ENCODE measurements at regions not wholly inside any gene's neighbourhood (a gene's known extent, or its start where the extent isn't known, plus 50 kb on each side); places are given as distances from the start of the nearest gene placed in this dataset.

DNA sequence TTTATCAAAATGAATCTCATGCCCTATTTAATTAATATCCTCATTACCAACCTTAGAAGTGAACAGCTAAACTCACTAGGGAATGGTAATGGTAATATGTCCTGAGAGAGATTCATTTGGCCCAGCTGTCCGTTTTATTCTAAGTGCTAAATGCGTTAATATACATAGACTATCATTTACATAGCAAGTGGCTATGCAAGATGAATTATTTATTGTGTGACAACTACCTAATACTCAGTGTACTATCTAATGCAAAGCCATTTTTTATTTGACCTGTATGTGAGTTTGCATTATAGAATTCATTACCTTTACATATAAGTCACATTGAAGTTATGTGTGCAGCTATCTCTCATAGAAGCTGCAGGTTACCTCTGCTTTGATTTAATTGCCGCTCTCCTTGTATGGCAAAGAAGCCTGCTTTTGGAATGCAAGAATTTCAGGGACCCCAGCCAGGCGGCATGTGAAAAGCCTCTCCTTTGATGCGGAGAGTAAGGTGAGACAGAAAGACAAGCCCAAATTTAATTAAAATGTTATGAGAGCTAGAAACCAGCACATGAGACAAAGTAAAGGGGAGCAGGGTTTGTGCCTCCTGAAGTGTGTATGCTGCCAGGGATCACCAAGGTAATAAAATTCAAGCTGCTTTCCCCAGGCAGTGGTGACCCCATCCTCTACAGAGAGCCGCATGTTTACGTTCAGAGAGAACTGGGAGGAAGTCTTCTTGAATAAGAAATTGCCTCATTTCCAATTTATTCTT lies 693.0 kb upstream of the MAP3K7 start:
- 100% methylated on average over 5 of the region's 7 CpGs for WGBS (ENCODE audit: insufficient coverage)
- H3K4me3 ChIP-seq (ENCODE audit: control insufficient read depth in 1 of 7, extremely low read depth in 1 of 7, insufficient read depth in 4 of 7, low read depth in 2 of 7, low read length in 6 of 7), result no peak overlapping the region
- H3K9me3 ChIP-seq (ENCODE audit: control extremely low read depth in 1 of 5, control insufficient read depth in 4 of 5, insufficient read depth in 2 of 5, low read depth in 1 of 5, low read length in 4 of 5), result no peaks in the 10 kb centered on the region
- no peaks in the 10 kb centered on the region for H3K4me1 ChIP-seq (ENCODE audit: control extremely low read depth in 1 of 4, control insufficient read depth in 4 of 4, insufficient read depth in 4 of 4, low read length in 3 of 4)
- no peak overlapping the region for H3K27ac ChIP-seq (ENCODE audit: insufficient read depth in 1 of 2, low read depth in 1 of 2, low read length in 2 of 2, poor library complexity in 1 of 2, severe bottlenecking in 2 of 2)
- CTCF ChIA-PET, result no interaction called here
- no peak for DNase-seq
- H3K36me3 ChIP-seq (ENCODE audit: control insufficient read depth in 4 of 4, insufficient read depth in 4 of 4, low read length in 3 of 4), result no peaks in the 10 kb centered on the region
- no peaks in the 10 kb centered on the region for H3K27me3 ChIP-seq (replicated peaks in 2 of 5; ENCODE audit: control insufficient read depth in 4 of 5, insufficient read depth in 5 of 5, low read length in 4 of 5)
- POLR2A ChIA-PET, result no interaction called here

DNA sequence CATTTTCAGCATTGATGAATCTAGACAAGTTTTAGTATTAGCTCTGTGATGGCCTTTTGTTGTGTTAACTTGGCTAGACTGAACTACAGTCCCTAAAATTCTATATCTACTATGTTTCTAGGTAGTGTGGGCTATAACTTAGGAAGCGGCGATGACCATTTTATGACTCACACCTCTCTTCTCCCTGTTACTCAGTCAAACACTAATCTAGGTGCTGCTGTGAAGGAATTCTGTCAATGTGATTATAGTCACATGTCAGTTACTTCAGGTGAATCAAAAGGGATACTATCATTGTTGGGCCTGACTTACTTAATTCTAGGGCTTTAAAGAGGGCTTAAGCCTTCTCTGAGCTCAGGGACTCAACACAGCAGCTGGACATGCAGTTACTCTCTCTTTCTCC lies 691.5 kb upstream of the MAP3K7 start:
- POLR2A ChIA-PET, result no interaction called here
- Histone ChIP-seq H3K27ac (ENCODE audit: insufficient read depth in 1 of 2, low read depth in 1 of 2, low read length in 2 of 2, poor library complexity in 1 of 2, severe bottlenecking in 2 of 2) (no peak overlapping the region), H3K4me3 (ENCODE audit: control insufficient read depth in 1 of 7, extremely low read depth in 1 of 7, insufficient read depth in 4 of 7, low read depth in 2 of 7, low read length in 6 of 7) (no peak overlapping the region), H3K4me1 (ENCODE audit: control extremely low read depth in 1 of 4, control insufficient read depth in 4 of 4, insufficient read depth in 4 of 4, low read length in 3 of 4) (no peaks in the 10 kb centered on the region), H3K9me3 (ENCODE audit: control extremely low read depth in 1 of 5, control insufficient read depth in 4 of 5, insufficient read depth in 2 of 5, low read depth in 1 of 5, low read length in 4 of 5) (no peaks in the 10 kb centered on the region), H3K36me3 (ENCODE audit: control insufficient read depth in 4 of 4, insufficient read depth in 4 of 4, low read length in 3 of 4) (no peaks in the 10 kb centered on the region), H3K27me3 (replicated peaks in 2 of 5; ENCODE audit: control insufficient read depth in 4 of 5, insufficient read depth in 5 of 5, low read length in 4 of 5) (no peaks in the 10 kb centered on the region)
- no peak for DNase-seq
- CTCF ChIA-PET, result no interaction called here
- no CpG with 5 or more reads among the region's 2 CpGs for WGBS (ENCODE audit: insufficient coverage)

DNA sequence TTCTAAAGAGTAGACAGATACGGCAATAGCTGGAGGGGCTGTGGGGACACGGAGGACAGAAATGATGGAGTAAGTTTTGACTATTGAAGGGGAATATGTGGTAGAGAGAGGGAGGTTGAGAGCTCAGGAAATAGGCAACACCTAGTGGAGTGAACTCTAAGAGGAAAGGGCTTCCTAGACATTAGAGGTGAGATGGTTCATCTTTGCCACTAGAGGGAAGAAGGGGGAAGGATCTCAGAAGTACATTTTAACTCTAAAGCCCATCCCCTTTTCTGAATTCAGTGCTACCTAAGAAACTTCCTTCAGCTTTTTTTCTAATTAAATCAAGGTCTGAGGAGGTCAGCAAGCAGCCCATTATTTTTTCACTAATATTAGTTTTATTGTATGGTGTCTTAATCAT lies 689.4 kb upstream of the MAP3K7 start:
- 88% methylated on average over 2 of the region's 2 CpGs for WGBS (ENCODE audit: insufficient coverage)
- no peaks in the 10 kb centered on the region for H3K27me3 ChIP-seq (replicated peaks in 2 of 5; ENCODE audit: control insufficient read depth in 4 of 5, insufficient read depth in 5 of 5, low read length in 4 of 5)
- POLR2A ChIA-PET, result no interaction called here
- no peak overlapping the region for H3K27ac ChIP-seq (ENCODE audit: insufficient read depth in 1 of 2, low read depth in 1 of 2, low read length in 2 of 2, poor library complexity in 1 of 2, severe bottlenecking in 2 of 2)
- no peaks in the 10 kb centered on the region for H3K36me3 ChIP-seq (ENCODE audit: control insufficient read depth in 4 of 4, insufficient read depth in 4 of 4, low read length in 3 of 4)
- no peaks in the 10 kb centered on the region for H3K4me1 ChIP-seq (ENCODE audit: control extremely low read depth in 1 of 4, control insufficient read depth in 4 of 4, insufficient read depth in 4 of 4, low read length in 3 of 4)
- CTCF ChIA-PET, result no interaction called here
- H3K9me3 ChIP-seq (ENCODE audit: control extremely low read depth in 1 of 5, control insufficient read depth in 4 of 5, insufficient read depth in 2 of 5, low read depth in 1 of 5, low read length in 4 of 5), result peaks cover 0 to 4% (median 0%) of the 10 kb centered on the region in 5 experiments
- DNase-seq, result peak; percentile 1 to 44 (median 17)
- no peak overlapping the region for H3K4me3 ChIP-seq (ENCODE audit: control insufficient read depth in 1 of 7, extremely low read depth in 1 of 7, insufficient read depth in 4 of 7, low read depth in 2 of 7, low read length in 6 of 7)

GRCh38 chr6:91273729-91274128 lies 686.9 kb upstream of the MAP3K7 start:
- Histone ChIP-seq H3K9me3 (ENCODE audit: control extremely low read depth in 1 of 5, control insufficient read depth in 4 of 5, insufficient read depth in 2 of 5, low read depth in 1 of 5, low read length in 4 of 5) (peaks cover 0 to 13% (median 3%) of the 10 kb centered on the region in 5 experiments), H3K27ac (ENCODE audit: insufficient read depth in 1 of 2, low read depth in 1 of 2, low read length in 2 of 2, poor library complexity in 1 of 2, severe bottlenecking in 2 of 2) (no peak overlapping the region), H3K36me3 (ENCODE audit: control insufficient read depth in 4 of 4, insufficient read depth in 4 of 4, low read length in 3 of 4) (no peaks in the 10 kb centered on the region), H3K4me1 (ENCODE audit: control extremely low read depth in 1 of 4, control insufficient read depth in 4 of 4, insufficient read depth in 4 of 4, low read length in 3 of 4) (no peaks in the 10 kb centered on the region), H3K27me3 (replicated peaks in 2 of 5; ENCODE audit: control insufficient read depth in 4 of 5, insufficient read depth in 5 of 5, low read length in 4 of 5) (no peaks in the 10 kb centered on the region), H3K4me3 (ENCODE audit: control insufficient read depth in 1 of 7, extremely low read depth in 1 of 7, insufficient read depth in 4 of 7, low read depth in 2 of 7, low read length in 6 of 7) (no peak overlapping the region)
- no peak for DNase-seq
- CTCF ChIA-PET, result no interaction called here
- WGBS (ENCODE audit: insufficient coverage), result no CpG with 5 or more reads among the region's 5 CpGs
- POLR2A ChIA-PET, result no interaction called here

GRCh38 chr6:91271807-91272206 lies 684.9 kb upstream of the MAP3K7 start:
- H3K27me3 ChIP-seq (replicated peaks in 2 of 5; ENCODE audit: control insufficient read depth in 4 of 5, insufficient read depth in 5 of 5, low read length in 4 of 5), result no peaks in the 10 kb centered on the region
- no peaks in the 10 kb centered on the region for H3K4me1 ChIP-seq (ENCODE audit: control extremely low read depth in 1 of 4, control insufficient read depth in 4 of 4, insufficient read depth in 4 of 4, low read length in 3 of 4)
- H3K36me3 ChIP-seq (ENCODE audit: control insufficient read depth in 4 of 4, insufficient read depth in 4 of 4, low read length in 3 of 4), result no peaks in the 10 kb centered on the region
- H3K27ac ChIP-seq (ENCODE audit: insufficient read depth in 1 of 2, low read depth in 1 of 2, low read length in 2 of 2, poor library complexity in 1 of 2, severe bottlenecking in 2 of 2), result no peak overlapping the region
- H3K9me3 ChIP-seq (ENCODE audit: control extremely low read depth in 1 of 5, control insufficient read depth in 4 of 5, insufficient read depth in 2 of 5, low read depth in 1 of 5, low read length in 4 of 5), result peaks cover 0 to 13% (median 3%) of the 10 kb centered on the region in 5 experiments
- POLR2A ChIA-PET, result no interaction called here
- H3K4me3 ChIP-seq (ENCODE audit: control insufficient read depth in 1 of 7, extremely low read depth in 1 of 7, insufficient read depth in 4 of 7, low read depth in 2 of 7, low read length in 6 of 7), result no peak overlapping the region
- DNase-seq, result no peak
- 100% methylated on average over 1 of the region's 6 CpGs for WGBS (ENCODE audit: insufficient coverage)
- CTCF ChIA-PET, result no interaction called here

- no peak overlapping the region for H3K4me3 ChIP-seq (ENCODE audit: control insufficient read depth in 1 of 7, extremely low read depth in 1 of 7, insufficient read depth in 4 of 7, low read depth in 2 of 7, low read length in 6 of 7)
- DNase-seq, result no peak
- H3K4me1 ChIP-seq (ENCODE audit: control extremely low read depth in 1 of 4, control insufficient read depth in 4 of 4, insufficient read depth in 4 of 4, low read length in 3 of 4), result no peaks in the 10 kb centered on the region
- ChIA-PET POLR2A (no interaction called here), CTCF (no interaction called here)
- WGBS (ENCODE audit: insufficient coverage), result 80% methylated on average over 1 of the region's 2 CpGs
- no peaks in the 10 kb centered on the region for H3K27me3 ChIP-seq (replicated peaks in 2 of 5; ENCODE audit: control insufficient read depth in 4 of 5, insufficient read depth in 5 of 5, low read length in 4 of 5)
- no peak overlapping the region for H3K27ac ChIP-seq (ENCODE audit: insufficient read depth in 1 of 2, low read depth in 1 of 2, low read length in 2 of 2, poor library complexity in 1 of 2, severe bottlenecking in 2 of 2)
- H3K9me3 ChIP-seq (ENCODE audit: control extremely low read depth in 1 of 5, control insufficient read depth in 4 of 5, insufficient read depth in 2 of 5, low read depth in 1 of 5, low read length in 4 of 5), result peaks cover 0 to 13% (median 3%) of the 10 kb centered on the region in 5 experiments
- H3K36me3 ChIP-seq (ENCODE audit: control insufficient read depth in 4 of 4, insufficient read depth in 4 of 4, low read length in 3 of 4), result no peaks in the 10 kb centered on the region
These were observed 682.1 kb upstream of the MAP3K7 start for GRCh38 chr6:91268941-91269340.

GRCh38 chr6:91267246-91267645 lies 680.4 kb upstream of the MAP3K7 start:
- no peak for DNase-seq
- Histone ChIP-seq H3K9me3 (ENCODE audit: control extremely low read depth in 1 of 5, control insufficient read depth in 4 of 5, insufficient read depth in 2 of 5, low read depth in 1 of 5, low read length in 4 of 5) (peaks cover 0 to 13% (median 3%) of the 10 kb centered on the region in 5 experiments), H3K4me3 (ENCODE audit: control insufficient read depth in 1 of 7, extremely low read depth in 1 of 7, insufficient read depth in 4 of 7, low read depth in 2 of 7, low read length in 6 of 7) (no peak overlapping the region), H3K4me1 (ENCODE audit: control extremely low read depth in 1 of 4, control insufficient read depth in 4 of 4, insufficient read depth in 4 of 4, low read length in 3 of 4) (no peaks in the 10 kb centered on the region), H3K27me3 (replicated peaks in 2 of 5; ENCODE audit: control insufficient read depth in 4 of 5, insufficient read depth in 5 of 5, low read length in 4 of 5) (no peaks in the 10 kb centered on the region), H3K27ac (ENCODE audit: insufficient read depth in 1 of 2, low read depth in 1 of 2, low read length in 2 of 2, poor library complexity in 1 of 2, severe bottlenecking in 2 of 2) (no peak overlapping the region), H3K36me3 (ENCODE audit: control insufficient read depth in 4 of 4, insufficient read depth in 4 of 4, low read length in 3 of 4) (no peaks in the 10 kb centered on the region)
- CTCF ChIA-PET, result no interaction called here
- POLR2A ChIA-PET, result no interaction called here
- 80% methylated on average over 5 of the region's 6 CpGs for WGBS (ENCODE audit: insufficient coverage)

All from common myeloid progenitor, CD34-positive (primary cell).